B cell (primary cell): ENCODE measurements at regions not wholly inside any gene's neighbourhood (a gene's known extent, or its start where the extent isn't known, plus 50 kb on each side); places are given as distances from the start of the nearest gene placed in this dataset.

ENCODE experiments used
- CTCF ChIP-seq: fragments of 200-600 bp; IDR thresholded peaks from one replicate; pipeline ENCODE4 v1.8.0; 2022; ENCODE audit warnings: antibody characterized with exemption, mild to moderate bottlenecking
- EZH2 ChIP-seq: IDR thresholded peaks from 2 replicates; pipeline ENCODE4 v1.6.1; 2012; ENCODE audit warnings: borderline replicate concordance, low read depth, mild to moderate bottlenecking, moderate library complexity, low read length; ENCODE audit not compliant: insufficient read depth, poor library complexity, severe bottlenecking

GRCh38 chr6:126094411-126094810 lies 108.1 kb downstream of the TRMT11 start:
- TF ChIP-seq CTCF: no peak
- TF ChIP-seq EZH2: no peak
